Panc1 (cell line): ENCODE measurements at regions not wholly inside any gene's neighbourhood (a gene's known extent, or its start where the extent isn't known, plus 50 kb on each side); places are given as distances from the start of the nearest gene placed in this dataset.

Source experiments
- TCF7L2 ChIP-seq: IDR thresholded peaks from 2 replicates; pipeline ENCODE4 v1.6.1; 2011; ENCODE audit warnings: mild to moderate bottlenecking, low read depth, low read length, inconsistent platforms
- TF ChIP-seq, protein P1 (sequence below): fragments of 450-650 bp; IDR thresholded peaks from 2 replicates; pipeline ENCODE4 v1.5.1; 2017; ENCODE audit warnings: mild to moderate bottlenecking

GRCh38 chr10:10367264-10367663 is 650.4 kb upstream of the CELF2 start:
- TF ChIP-seq, protein P1, sequence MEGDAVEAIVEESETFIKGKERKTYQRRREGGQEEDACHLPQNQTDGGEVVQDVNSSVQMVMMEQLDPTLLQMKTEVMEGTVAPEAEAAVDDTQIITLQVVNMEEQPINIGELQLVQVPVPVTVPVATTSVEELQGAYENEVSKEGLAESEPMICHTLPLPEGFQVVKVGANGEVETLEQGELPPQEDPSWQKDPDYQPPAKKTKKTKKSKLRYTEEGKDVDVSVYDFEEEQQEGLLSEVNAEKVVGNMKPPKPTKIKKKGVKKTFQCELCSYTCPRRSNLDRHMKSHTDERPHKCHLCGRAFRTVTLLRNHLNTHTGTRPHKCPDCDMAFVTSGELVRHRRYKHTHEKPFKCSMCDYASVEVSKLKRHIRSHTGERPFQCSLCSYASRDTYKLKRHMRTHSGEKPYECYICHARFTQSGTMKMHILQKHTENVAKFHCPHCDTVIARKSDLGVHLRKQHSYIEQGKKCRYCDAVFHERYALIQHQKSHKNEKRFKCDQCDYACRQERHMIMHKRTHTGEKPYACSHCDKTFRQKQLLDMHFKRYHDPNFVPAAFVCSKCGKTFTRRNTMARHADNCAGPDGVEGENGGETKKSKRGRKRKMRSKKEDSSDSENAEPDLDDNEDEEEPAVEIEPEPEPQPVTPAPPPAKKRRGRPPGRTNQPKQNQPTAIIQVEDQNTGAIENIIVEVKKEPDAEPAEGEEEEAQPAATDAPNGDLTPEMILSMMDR = no peak
- TF ChIP-seq TCF7L2 = no peak
